Neuronal stem cell (in vitro differentiated cells): ENCODE measurements at regions not wholly inside any gene's neighbourhood (a gene's known extent, or its start where the extent isn't known, plus 50 kb on each side); places are given as distances from the start of the nearest gene placed in this dataset.

ENCODE experiments used
- DNase-seq: peaks from one replicate; pipeline ENCODE4 v3.0.0-alpha.2; 2013; ENCODE audit warnings: low spot score
- H2AFZ ChIP-seq: one replicate; pipeline ENCODE4 v1.6.1; 2013; ENCODE audit warnings: mild to moderate bottlenecking, low read length, inconsistent platforms
- H2AK5ac ChIP-seq: 2 replicates; pipeline ENCODE4 v1.6.1; 2013; ENCODE audit warnings: low read depth, mild to moderate bottlenecking, inconsistent platforms, low read length, moderate library complexity, mixed read lengths
- H2BK120ac ChIP-seq: 2 replicates; pipeline ENCODE4 v1.6.1; 2013; ENCODE audit warnings: low read depth, mild to moderate bottlenecking, inconsistent platforms, low read length, moderate library complexity, mixed read lengths
- H2BK12ac ChIP-seq: one replicate; pipeline ENCODE4 v1.6.1; 2013; ENCODE audit warnings: low read length, inconsistent platforms
- H2BK15ac ChIP-seq: 2 replicates; pipeline ENCODE4 v1.6.1; 2013; ENCODE audit warnings: mild to moderate bottlenecking, low read length, inconsistent platforms, mixed read lengths
- H2BK5ac ChIP-seq: one replicate; pipeline ENCODE4 v1.6.1; 2013; ENCODE audit warnings: inconsistent platforms, mild to moderate bottlenecking, low read length, moderate library complexity
- H3K14ac ChIP-seq: one replicate; pipeline ENCODE4 v1.6.1; 2013; ENCODE audit warnings: low read length, inconsistent platforms
- H3K18ac ChIP-seq: 2 replicates; pipeline ENCODE4 v1.6.1; 2013; ENCODE audit warnings: low read length, inconsistent platforms
- H3K23ac ChIP-seq: 2 replicates; pipeline ENCODE4 v1.6.1; 2013; ENCODE audit warnings: low read depth, mild to moderate bottlenecking, mixed read lengths, low read length, inconsistent platforms; ENCODE audit not compliant: poor library complexity
- H3K27ac ChIP-seq: replicated peaks from 3 replicates; pipeline ENCODE4 v1.5.1; 2013; ENCODE audit warnings: low read length, inconsistent platforms
- H3K27me3 ChIP-seq, 3 experiments: 2 replicates each; pipeline ENCODE4 v1.6.1; 2013; ENCODE audit warnings: low read length in 3 of 3, mild to moderate bottlenecking in 2 of 3, inconsistent platforms in 1 of 3, low read depth in 1 of 3, mixed read lengths in 1 of 3, moderate library complexity in 1 of 3; ENCODE audit not compliant: control insufficient read depth in 3 of 3, insufficient read depth in 3 of 3
- H3K36me3 ChIP-seq, 2 donors: replicated peaks in 1 of 2; 2 replicates each; pipeline ENCODE4 v1.6.1; 2013; ENCODE audit warnings: low read length in 2 of 2; ENCODE audit not compliant: control insufficient read depth in 2 of 2, insufficient read depth in 2 of 2
- H3K4ac ChIP-seq: 2 replicates; pipeline ENCODE4 v1.6.1; 2013; ENCODE audit warnings: inconsistent platforms, mild to moderate bottlenecking, low read length, moderate library complexity
- H3K4me1 ChIP-seq, 2 donors: 1 replicate in 1 of 2; 2 replicates in 1 of 2; pipeline ENCODE4 v1.6.1; 2013; ENCODE audit warnings: low read length in 2 of 2, low read depth in 1 of 2; ENCODE audit not compliant: control insufficient read depth in 2 of 2, insufficient read depth in 1 of 2
- H3K4me2 ChIP-seq: one replicate; pipeline ENCODE4 v1.6.1; 2013; ENCODE audit warnings: mild to moderate bottlenecking, low read length, inconsistent platforms; ENCODE audit not compliant: insufficient read depth, poor library complexity, severe bottlenecking
- H3K4me3 ChIP-seq, 2 donors: 2 replicates each; pipeline ENCODE4 v1.5.1; 2013; ENCODE audit warnings: low read length in 2 of 2, mild to moderate bottlenecking in 2 of 2, inconsistent platforms in 1 of 2, moderate library complexity in 1 of 2
- H3K79me1 ChIP-seq: one replicate; pipeline ENCODE4 v1.6.1; 2013; ENCODE audit warnings: low read depth, mild to moderate bottlenecking, inconsistent platforms, low read length, moderate library complexity
- H3K9ac ChIP-seq: one replicate; pipeline ENCODE4 v1.6.1; 2013; ENCODE audit warnings: mild to moderate bottlenecking, low read depth, low read length, inconsistent platforms; ENCODE audit not compliant: poor library complexity
- H3K9me3 ChIP-seq, 2 donors: replicated peaks in 1 of 2; 2 replicates each; pipeline versions ENCODE3 to v1.6.1; 2013; ENCODE audit warnings: low read length in 2 of 2, mild to moderate bottlenecking in 2 of 2, inconsistent platforms in 1 of 2, low read depth in 1 of 2, mixed read lengths in 1 of 2, moderate library complexity in 1 of 2; ENCODE audit not compliant: control insufficient read depth in 2 of 2, insufficient read depth in 1 of 2
- H4K8ac ChIP-seq: one replicate; pipeline ENCODE4 v1.6.1; 2013; ENCODE audit warnings: low read depth, mild to moderate bottlenecking, inconsistent platforms, low read length, moderate library complexity
- H4K91ac ChIP-seq: one replicate; pipeline ENCODE4 v1.6.1; 2013; ENCODE audit warnings: low read length, low read depth, mild to moderate bottlenecking, inconsistent platforms; ENCODE audit not compliant: poor library complexity
- WGBS, 2 donors: extraction: QIAGEN DNeasy Blood & Tissue Kit; methylation state at CpG; one replicate each; pipeline ENCODE4 v1.1.7; 2013; ENCODE audit warnings: missing lambda C conversion rate in 2 of 2, mixed read lengths in 1 of 2; ENCODE audit not compliant: insufficient read length in 2 of 2, insufficient replicate concordance in 1 of 2; ENCODE audit errors: extremely low coverage in 2 of 2; 5-methylcytosine and 5-hydroxymethylcytosine counted together

DNA sequence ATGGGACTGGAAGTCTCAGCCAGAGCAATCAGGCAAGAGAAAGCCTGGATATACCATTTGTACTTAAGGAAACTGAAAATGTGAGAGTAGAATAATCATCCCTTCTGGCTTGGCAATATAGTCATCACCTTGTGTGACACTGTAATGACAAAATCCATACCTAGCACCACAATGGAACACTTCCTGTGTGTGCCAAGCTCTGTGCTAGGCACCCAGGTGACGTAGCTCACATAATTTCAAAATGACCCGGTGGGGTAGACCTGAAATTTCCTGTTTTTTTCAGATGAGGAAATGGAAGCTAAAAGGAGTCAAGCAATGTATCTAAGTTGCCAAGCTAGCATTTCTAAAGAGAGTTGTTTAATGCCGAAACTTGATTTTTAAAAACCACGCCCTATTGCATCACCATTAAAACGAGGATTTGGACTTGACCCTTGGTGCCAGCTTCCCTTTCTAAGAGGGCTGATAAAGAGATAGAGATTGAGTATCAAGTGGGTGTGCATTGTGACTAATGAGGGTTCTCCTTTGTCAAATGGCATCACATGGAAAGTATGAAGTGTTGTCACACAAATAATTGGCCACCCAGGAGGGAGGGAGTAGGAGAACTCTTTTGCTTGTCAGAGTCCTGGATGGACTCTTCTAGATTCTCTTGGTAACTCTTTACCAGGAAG lies 141.3 kb upstream of the PDZRN3 start:
- H2BK15ac ChIP-seq: no peak overlapping the region

DNA sequence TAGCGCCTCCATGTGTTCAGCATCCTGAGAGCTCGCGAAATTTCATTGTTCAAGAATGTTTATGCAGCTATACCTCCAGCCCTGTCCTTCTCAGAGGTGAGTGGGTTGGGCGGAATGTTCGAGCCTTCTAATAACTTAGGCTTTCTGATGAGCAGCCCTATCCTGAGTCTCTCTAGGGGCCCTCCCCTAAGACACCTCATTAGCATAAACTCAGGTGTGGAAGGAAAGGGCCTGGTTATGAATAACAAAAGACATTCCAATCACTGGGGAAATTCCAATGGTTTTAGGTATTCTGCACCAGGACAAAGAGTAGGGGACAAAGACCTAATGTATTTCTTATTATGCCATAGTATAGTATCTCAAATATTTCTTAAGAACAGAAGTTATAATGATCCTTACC lies 138.1 kb upstream of the PDZRN3 start:
- DNase-seq: no peak
- Histone ChIP-seq H3K9me3 (no peaks in the 10 kb centered on the region), H3K27me3 (no peaks in the 10 kb centered on the region), H3K4me3 (no peak overlapping the region), H3K18ac (no peak overlapping the region), H3K36me3 (no peaks in the 10 kb centered on the region), H2AFZ (no peak overlapping the region), H4K8ac (no peak overlapping the region), H4K91ac (no peak overlapping the region), H3K14ac (no peak overlapping the region), H3K23ac (no peak overlapping the region), H3K4me1 (peaks cover 7 to 14% of the 10 kb centered on the region in 2 donors), H2BK5ac (no peak overlapping the region), H2BK15ac (no peak overlapping the region), H2BK12ac (no peak overlapping the region), H3K79me1 (no peaks in the 10 kb centered on the region), H3K27ac (no peak overlapping the region), H3K9ac (no peak overlapping the region), H2BK120ac (no peak overlapping the region), H2AK5ac (no peak overlapping the region), H3K4ac (no peak overlapping the region), H3K4me2 (no peak overlapping the region)
- WGBS, 2 donors: no CpG with 5 or more reads among the region's 5 CpGs

More for the DNA sequence above, 141.3 kb upstream of the PDZRN3 start:
- Histone ChIP-seq H3K18ac (no peak overlapping the region), H3K9me3 (peaks cover 1 to 6% of the 10 kb centered on the region in 2 donors), H2BK120ac (no peak overlapping the region), H3K4me2 (no peak overlapping the region), H3K36me3 (no peaks in the 10 kb centered on the region), H3K23ac (no peak overlapping the region), H3K4me1 (peaks cover 7 to 14% of the 10 kb centered on the region in 2 donors), H3K14ac (no peak overlapping the region), H2AK5ac (no peak overlapping the region), H2BK5ac (no peak overlapping the region), H3K4ac (no peak overlapping the region), H3K27me3 (no peaks in the 10 kb centered on the region), H3K79me1 (no peaks in the 10 kb centered on the region), H3K9ac (no peak overlapping the region), H2AFZ (peak overlapping the region; percentile 42), H4K8ac (no peak overlapping the region), H4K91ac (no peak overlapping the region), H3K27ac (peak overlapping the region; percentile 50), H3K4me3 (no peak overlapping the region), H2BK12ac (no peak overlapping the region)
- WGBS, 2 donors: no CpG with 5 or more reads among the region's 5 CpGs
- no peak for DNase-seq

DNA sequence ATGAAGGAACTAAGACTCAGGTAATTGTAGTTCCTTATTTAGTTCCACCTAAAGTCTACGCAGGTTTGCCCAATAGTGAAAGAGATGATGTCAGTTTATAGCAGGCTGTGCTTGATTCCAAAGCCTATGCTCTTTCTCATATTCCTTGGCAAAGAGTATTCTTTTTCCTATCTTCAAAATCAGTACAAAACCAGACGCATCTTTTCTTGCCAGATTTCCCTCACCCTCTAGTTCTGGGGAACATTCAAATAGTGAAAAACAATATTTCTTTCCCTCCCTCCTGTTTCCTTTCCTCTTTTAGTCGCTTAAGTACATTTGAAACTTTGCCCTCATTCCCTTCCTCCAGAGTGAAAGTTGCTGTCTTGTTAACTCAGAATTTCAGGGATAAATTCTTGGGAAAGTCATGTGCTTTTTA lies 134.6 kb upstream of the PDZRN3 start:
- H2BK15ac ChIP-seq: no peak overlapping the region
- H3K9me3 ChIP-seq: peaks cover 0 to 3% of the 10 kb centered on the region in 2 donors
- peaks cover 0 to 1% of the 10 kb centered on the region in 2 donors for H3K4me1 ChIP-seq
- H2BK120ac ChIP-seq: no peak overlapping the region
- H3K79me1 ChIP-seq: no peaks in the 10 kb centered on the region
- no peaks in the 10 kb centered on the region for H3K36me3 ChIP-seq
- no peak overlapping the region for H3K23ac ChIP-seq
- H2AFZ ChIP-seq: no peak overlapping the region
- no peak overlapping the region for H2BK5ac ChIP-seq
- no peaks in the 10 kb centered on the region for H3K27me3 ChIP-seq
- no peak overlapping the region for H2AK5ac ChIP-seq
- no peak overlapping the region for H3K14ac ChIP-seq
- H4K91ac ChIP-seq: no peak overlapping the region
- H2BK12ac ChIP-seq: no peak overlapping the region
- no peak overlapping the region for H3K4ac ChIP-seq
- H4K8ac ChIP-seq: no peak overlapping the region
- no peak overlapping the region for H3K9ac ChIP-seq
- H3K4me2 ChIP-seq: no peak overlapping the region
- no peak for DNase-seq
- H3K4me3 ChIP-seq: no peak overlapping the region
- H3K27ac ChIP-seq: no peak overlapping the region
- no peak overlapping the region for H3K18ac ChIP-seq
- no CpG with 5 or more reads among the region's 3 CpGs for WGBS, 2 donors

DNA sequence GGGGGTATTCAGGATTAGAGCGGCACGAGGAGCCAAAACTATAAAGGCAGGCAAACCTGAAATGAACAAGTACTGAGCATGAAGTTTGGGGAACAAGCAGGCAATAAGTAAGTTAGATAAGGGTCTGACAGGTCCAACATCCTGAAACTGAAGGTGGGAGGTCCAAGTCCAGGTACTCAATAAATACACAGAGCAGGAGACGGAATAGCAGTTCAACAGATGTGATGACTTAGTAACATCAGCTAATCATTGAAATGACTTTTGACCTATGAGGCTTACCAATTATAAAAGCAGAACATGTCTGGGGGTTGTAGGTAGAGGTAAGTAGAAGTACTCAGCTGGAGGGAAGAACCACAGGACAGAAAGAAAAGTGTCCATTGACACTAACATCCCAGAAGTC lies 132.8 kb upstream of the PDZRN3 start:
- peaks cover 0 to 3% of the 10 kb centered on the region in 2 donors for H3K9me3 ChIP-seq
- H3K14ac ChIP-seq: no peak overlapping the region
- no peak overlapping the region for H2AFZ ChIP-seq
- no peak overlapping the region for H2BK120ac ChIP-seq
- peaks cover 3% of the 10 kb centered on the region in 2 donors for H3K4me1 ChIP-seq
- no peak overlapping the region for H2BK15ac ChIP-seq
- WGBS, 2 donors: no CpG with 5 or more reads among the region's 3 CpGs
- no peak overlapping the region for H3K4me3 ChIP-seq
- no peak overlapping the region for H3K18ac ChIP-seq
- no peak overlapping the region for H4K91ac ChIP-seq
- H4K8ac ChIP-seq: no peak overlapping the region
- no peak overlapping the region for H3K4ac ChIP-seq
- H3K4me2 ChIP-seq: no peak overlapping the region
- no peak overlapping the region for H3K9ac ChIP-seq
- DNase-seq: no peak
- no peak overlapping the region for H2BK12ac ChIP-seq
- no peaks in the 10 kb centered on the region for H3K27me3 ChIP-seq
- no peaks in the 10 kb centered on the region for H3K79me1 ChIP-seq
- H3K36me3 ChIP-seq: no peaks in the 10 kb centered on the region
- no peak overlapping the region for H2AK5ac ChIP-seq
- no peak overlapping the region for H2BK5ac ChIP-seq
- H3K27ac ChIP-seq: no peak overlapping the region
- no peak overlapping the region for H3K23ac ChIP-seq
